Right lobe of liver (tissue), 6 donors: ENCODE measurements at regions not wholly inside any gene's neighbourhood (a gene's known extent, or its start where the extent isn't known, plus 50 kb on each side); places are given as distances from the start of the nearest gene placed in this dataset.

Experiments used
- ATAC-seq, 4 donors: fragments of 200-7000 bp; cut with Tn5 transposase; one replicate each; pipeline ENCODE4 v1.9.1; 2020; ENCODE audit warnings: mild to moderate bottlenecking in 4 of 4, moderate library complexity in 4 of 4
- DNase-seq, 3 donors: peaks; one replicate each; pipeline ENCODE4 v3.0.0-alpha.2; 2020
- H3K27ac ChIP-seq, 3 donors: fragments of 200-600 bp; one replicate each; pipeline ENCODE4 v1.8.0; 2022
- H3K27me3 ChIP-seq, 2 donors: fragments of 200-600 bp; one replicate each; pipeline ENCODE4 v1.8.0; 2022
- H3K36me3 ChIP-seq, 4 donors: fragments of 200-600 bp; sonication (generic) in 1 of 4; one replicate each; pipeline versions ENCODE4 v1.5.1 to v1.8.0; 2017 to 2022; ENCODE audit warnings: control low read depth in 1 of 4
- H3K4me1 ChIP-seq, 4 donors: fragments of 200-600 bp; sonication (generic) in 1 of 4; one replicate each; pipeline versions ENCODE4 v1.5.1 to v1.8.0; 2017 to 2022; ENCODE audit warnings: control low read depth in 1 of 4
- H3K4me3 ChIP-seq, 3 donors: fragments of 200-600 bp; one replicate each; pipeline ENCODE4 v1.8.0; 2022
- H3K9me3 ChIP-seq, 4 donors: fragments of 200-600 bp; sonication (generic) in 1 of 4; one replicate each; pipeline versions ENCODE4 v1.5.1 to v1.8.0; 2017 to 2022; ENCODE audit warnings: control low read depth in 1 of 4
- CTCF ChIP-seq, 4 donors: fragments of 200-600 bp in 3 of 4; fragments of 450-650 bp in 1 of 4; IDR thresholded peaks; one replicate each; pipeline versions ENCODE4 v1.5.1 to v1.8.0; 2016 to 2022; ENCODE audit warnings: antibody characterized with exemption in 4 of 4, mild to moderate bottlenecking in 2 of 4
- POLR2A ChIP-seq: fragments of 450-650 bp; IDR thresholded peaks from one replicate; pipeline ENCODE4 v1.6.1; 2017; ENCODE audit warnings: antibody characterized with exemption, mild to moderate bottlenecking
- WGBS: methylation state at CpG from one replicate; pipeline ENCODE4 v1.1.6; 2018; ENCODE audit warnings: low coverage, low lambda C conversion rate; ENCODE audit not compliant: insufficient coverage; ENCODE audit errors: missing lambda C conversion rate; 5-methylcytosine and 5-hydroxymethylcytosine counted together
- intact Hi-C, 2 donors: fragments of 100-400 bp; cut with DNase I; formaldehyde crosslinking; loops; one replicate each; pipeline versions ENCODE4 v1.11.2 to v1.14.1; 2022
- donor health status: DM: no; HTN: yes; CAD: no.
- donor health status: DM: no; HTN: no; CAD: no.
- donor health status: DM: no; HTN: no; CAD: no.
- donor health status: DM: no; HTN: yes; CAD: no.
- donor health status: DM: no; HTN: yes; CAD: no.

GRCh38 chr1:30609336-30609998 lies 113.9 kb downstream of the MATN1 start:
- no peak for TF ChIP-seq CTCF (IDR thresholded peaks at IDR 0.05)
- TF ChIP-seq POLR2A = no peak
- no peaks in the 10 kb centered on the region for H3K4me1 ChIP-seq
- H3K9me3 ChIP-seq = no peaks in the 10 kb centered on the region
- no peaks in the 10 kb centered on the region for H3K27me3 ChIP-seq
- ATAC-seq (no peak), DNase-seq (peak in 1 of 3 donors; percentile 26)
- intact Hi-C loops = no loop called here
- H3K27ac ChIP-seq = no peak overlapping the region
- no peaks in the 10 kb centered on the region for H3K36me3 ChIP-seq
- WGBS = 17% methylated on average over 1 of the region's 9 CpGs
- H3K4me3 ChIP-seq = no peak overlapping the region

- no peak for TF ChIP-seq CTCF (IDR thresholded peaks at IDR 0.05)
- Histone ChIP-seq H3K27ac (no peak overlapping the region), H3K4me1 (no peaks in the 10 kb centered on the region), H3K4me3 (no peak overlapping the region), H3K9me3 (no peaks in the 10 kb centered on the region), H3K36me3 (no peaks in the 10 kb centered on the region), H3K27me3 (no peaks in the 10 kb centered on the region)
- 59% methylated on average over 5 of the region's 5 CpGs for WGBS
- intact Hi-C loops = no loop called here
- ATAC-seq = no peak
- DNase-seq = no peak
Measured at GRCh38 chr1:30607723-30608122, 115.7 kb downstream of the MATN1 start.

- TF ChIP-seq CTCF (IDR thresholded peaks at IDR 0.05) = no peak
- ATAC-seq = no peak
- no peak for DNase-seq
Measured at GRCh38 chr1:30606166-30606565, 117.2 kb downstream of the MATN1 start.

GRCh38 chr1:30605441-30605920 lies 117.9 kb downstream of the MATN1 start:
- Histone ChIP-seq H3K9me3 (no peaks in the 10 kb centered on the region), H3K36me3 (no peaks in the 10 kb centered on the region), H3K27ac (no peak overlapping the region), H3K4me3 (no peak overlapping the region), H3K27me3 (no peaks in the 10 kb centered on the region), H3K4me1 (no peaks in the 10 kb centered on the region)
- DNase-seq = no peak
- WGBS = 50% methylated on average over 1 of the region's 8 CpGs
- intact Hi-C loops = no loop called here
- no peak for TF ChIP-seq CTCF (IDR thresholded peaks at IDR 0.05)
- no peak for TF ChIP-seq POLR2A
- ATAC-seq = no peak

More at GRCh38 chr1:30606166-30606565, 117.2 kb downstream of the MATN1 start:
- Histone ChIP-seq H3K36me3 (no peaks in the 10 kb centered on the region), H3K4me1 (no peaks in the 10 kb centered on the region), H3K27me3 (no peaks in the 10 kb centered on the region), H3K9me3 (no peaks in the 10 kb centered on the region), H3K4me3 (no peak overlapping the region), H3K27ac (no peak overlapping the region)
- intact Hi-C loops = no loop called here
- 29% methylated on average over 5 of the region's 6 CpGs for WGBS
